Keratinocyte (primary cell): ENCODE measurements at regions not wholly inside any gene's neighbourhood (a gene's known extent, or its start where the extent isn't known, plus 50 kb on each side); places are given as distances from the start of the nearest gene placed in this dataset.

Source experiments
- CTCF ChIP-seq, 3 experiments: IDR thresholded peaks in 1 of 3; conservative IDR thresholded peaks in 1 of 3; optimal IDR thresholded peaks in 1 of 3; 2 replicates in 2 of 3; 3 replicates in 1 of 3; pipeline versions ENCODE3 to v1.5.1; 2011; ENCODE audit warnings: low read length in 3 of 3, mild to moderate bottlenecking in 3 of 3, moderate library complexity in 2 of 3, control low read depth in 1 of 3, inconsistent platforms in 1 of 3; ENCODE audit not compliant: insufficient read depth in 2 of 3; ENCODE audit errors: extremely low read depth in 1 of 3
- EZH2 ChIP-seq: IDR thresholded peaks from one replicate; pipeline ENCODE4 v1.6.1; 2012; ENCODE audit warnings: inconsistent platforms, mild to moderate bottlenecking, low read length, moderate library complexity

DNA sequence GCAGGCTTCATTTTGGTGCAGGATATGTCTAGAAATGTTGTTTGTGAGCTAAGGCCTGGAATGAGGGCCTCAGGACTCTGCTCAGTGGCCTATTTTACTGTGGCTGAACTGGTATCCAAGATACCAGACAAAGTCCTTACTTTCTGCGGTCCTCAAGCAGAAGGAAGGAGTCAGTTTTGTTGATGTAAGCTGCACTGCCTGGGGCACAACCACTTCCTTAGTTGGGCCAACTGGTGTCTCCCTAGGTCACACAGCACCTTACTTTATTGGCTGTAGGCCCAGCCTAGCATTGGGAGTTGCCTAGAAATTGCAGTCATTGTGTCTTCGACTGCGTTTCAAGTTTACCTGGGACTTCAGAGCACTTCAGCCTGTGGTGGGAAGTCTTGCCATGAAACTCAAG lies 1322.7 kb downstream of the AMY1C start:
- TF ChIP-seq CTCF (optimal IDR thresholded peaks at IDR 0.05 in 1 of 3, IDR thresholded peaks at IDR 0.05 in 1 of 3, conservative IDR thresholded peaks at IDR 0.05 in 1 of 3; ENCODE audit: extremely low read depth in 1 of 3, insufficient read depth in 2 of 3, low read length in 3 of 3) (no peak), EZH2 (no peak)
